ENCODE measurements at regions not wholly inside any gene's neighbourhood (a gene's known extent, or its start where the extent isn't known, plus 50 kb on each side); places are given as distances from the start of the nearest gene placed in this dataset.

- no peak for TF ChIP-seq CTCF (IDR thresholded peaks at IDR 0.05; ENCODE audit: low read length, missing control alignments)
- DNase-seq (ENCODE audit: low read depth): no peak
- H3K4me3 ChIP-seq (replicated peaks; ENCODE audit: low read depth, low read length): no peak overlapping the region
Measured at GRCh38 chr13:68023838-68024581, 793.9 kb upstream of the PCDH9 start.

GRCh38 chr13:68019901-68020300 is 789.8 kb upstream of the PCDH9 start:
- H3K4me3 ChIP-seq (replicated peaks; ENCODE audit: low read depth, low read length): no peak overlapping the region
- no peak for DNase-seq (ENCODE audit: low read depth)
- no peak for TF ChIP-seq CTCF (IDR thresholded peaks at IDR 0.05; ENCODE audit: low read length, missing control alignments)

GRCh38 chr13:68009546-68009945 is 779.4 kb upstream of the PCDH9 start:
- no peak overlapping the region for H3K4me3 ChIP-seq (replicated peaks; ENCODE audit: low read depth, low read length)
- TF ChIP-seq CTCF (IDR thresholded peaks at IDR 0.05; ENCODE audit: low read length, missing control alignments): no peak
- DNase-seq (ENCODE audit: low read depth): no peak

- H3K4me3 ChIP-seq (replicated peaks; ENCODE audit: low read depth, low read length): no peak overlapping the region
- TF ChIP-seq CTCF (IDR thresholded peaks at IDR 0.05; ENCODE audit: low read length, missing control alignments): no peak
- DNase-seq (ENCODE audit: low read depth): no peak
Measured at GRCh38 chr13:68007576-68007975, 777.4 kb upstream of the PCDH9 start.

- H3K4me3 ChIP-seq (replicated peaks; ENCODE audit: low read depth, low read length): no peak overlapping the region
- TF ChIP-seq CTCF (IDR thresholded peaks at IDR 0.05; ENCODE audit: low read length, missing control alignments): no peak
- no peak for DNase-seq (ENCODE audit: low read depth)
Measured at GRCh38 chr13:67996101-67996500, 766.0 kb upstream of the PCDH9 start.

GRCh38 chr13:67990868-67991267 is 760.7 kb upstream of the PCDH9 start:
- no peak for DNase-seq (ENCODE audit: low read depth)
- TF ChIP-seq CTCF (IDR thresholded peaks at IDR 0.05; ENCODE audit: low read length, missing control alignments): no peak
- no peak overlapping the region for H3K4me3 ChIP-seq (replicated peaks; ENCODE audit: low read depth, low read length)

- TF ChIP-seq CTCF (IDR thresholded peaks at IDR 0.05; ENCODE audit: low read length, missing control alignments): no peak
- H3K4me3 ChIP-seq (replicated peaks; ENCODE audit: low read depth, low read length): no peak overlapping the region
- DNase-seq (ENCODE audit: low read depth): no peak
Measured at GRCh38 chr13:67986234-67986633, 756.1 kb upstream of the PCDH9 start.
